Psoas muscle (tissue), 7 donors: ENCODE measurements at regions not wholly inside any gene's neighbourhood (a gene's known extent, or its start where the extent isn't known, plus 50 kb on each side); places are given as distances from the start of the nearest gene placed in this dataset.

Source experiments
- ATAC-seq, 4 donors: fragments of 200-7000 bp; cut with Tn5 transposase; one replicate each; pipeline ENCODE4 v1.9.1; 2020; ENCODE audit warnings: moderate library complexity in 3 of 4, mild to moderate bottlenecking in 2 of 4
- DNase-seq, 2 donors: peaks; one replicate each; pipeline ENCODE4 v3.0.0-alpha.2; 2020
- H3K27ac ChIP-seq: fragments of 200-600 bp; one replicate; pipeline ENCODE4 v1.8.0; 2022
- H3K27me3 ChIP-seq, 3 donors: fragments of 200-600 bp in 1 of 3; one replicate each; pipeline versions ENCODE4 v1.6.1 to v1.8.0; 2013 to 2022; ENCODE audit warnings: low read length in 2 of 3, mild to moderate bottlenecking in 2 of 3, moderate library complexity in 1 of 3; ENCODE audit not compliant: insufficient read depth in 3 of 3
- H3K36me3 ChIP-seq, 2 donors: fragments of 200-600 bp in 1 of 2; one replicate each; pipeline versions ENCODE4 v1.6.1 to v1.8.0; 2013 to 2022; ENCODE audit warnings: low read depth in 1 of 2, mild to moderate bottlenecking in 1 of 2, moderate library complexity in 1 of 2; ENCODE audit not compliant: insufficient read depth in 1 of 2
- H3K4me1 ChIP-seq: fragments of 200-600 bp; one replicate; pipeline ENCODE4 v1.8.0; 2022
- H3K4me3 ChIP-seq: fragments of 200-600 bp; one replicate; pipeline ENCODE4 v1.8.0; 2022; ENCODE audit warnings: mild to moderate bottlenecking
- H3K9me3 ChIP-seq: fragments of 200-600 bp; one replicate; pipeline ENCODE4 v1.8.0; 2022
- CTCF ChIP-seq: fragments of 200-600 bp; IDR thresholded peaks from one replicate; pipeline ENCODE4 v1.8.0; 2022; ENCODE audit warnings: antibody characterized with exemption
- WGBS, 3 donors: extraction: QIAGEN DNeasy Blood & Tissue Kit; methylation state at CpG; one replicate each; pipeline versions ENCODE4 v1.1.6 to v1.1.7; 2013; 5-methylcytosine and 5-hydroxymethylcytosine counted together
- intact Hi-C, 2 donors: fragments of 100-400 bp; cut with DNase I; formaldehyde crosslinking; loops; one replicate each; pipeline versions ENCODE4 v1.11.0 to v1.14.2; 2022
- donor health status: healthy with polysubstance abuse.
- donor health status: DM: no; HTN: no; CAD: no; lungs with moderate emphysema.
- donor health status: Bipolar disorder and iron deficiency.
- donor health status: healthy.
- donor health status: DM: yes; HTN: yes; CAD: no.
- donor health status: DM: no; HTN: no; CAD: no.
- donor health status: DM: yes; HTN: yes; CAD: no.

GRCh38 chr2:30031184-30031583, 109.8 kb upstream of the ALK start:
- no peak for DNase-seq
- Histone ChIP-seq H3K36me3 (no peaks in the 10 kb centered on the region), H3K4me3 (no peak overlapping the region), H3K27me3 (peaks cover 0 to 10% (median 0%) of the 10 kb centered on the region in 3 donors), H3K4me1 (no peaks in the 10 kb centered on the region), H3K9me3 (no peaks in the 10 kb centered on the region), H3K27ac (no peak overlapping the region)
- TF ChIP-seq CTCF: no peak
- no peak for ATAC-seq
- intact Hi-C loops: no loop called here
- 39 to 48% (median 45%) methylated on average over 5 of the region's 5 CpGs for WGBS, 3 donors

- Histone ChIP-seq H3K4me1 (no peaks in the 10 kb centered on the region), H3K27ac (no peak overlapping the region), H3K9me3 (no peaks in the 10 kb centered on the region), H3K4me3 (no peak overlapping the region), H3K36me3 (no peaks in the 10 kb centered on the region), H3K27me3 (peaks cover 0 to 3% (median 0%) of the 10 kb centered on the region in 3 donors)
- intact Hi-C loops: no loop called here
- ATAC-seq (no peak), DNase-seq (no peak)
- 84 to 85% (median 85%) methylated on average over 5 of the region's 5 CpGs for WGBS, 3 donors
- no peak for TF ChIP-seq CTCF
These were observed 112.6 kb upstream of the YPEL5 start for GRCh38 chr2:30034052-30034775.

- intact Hi-C loops: no loop called here
These were observed 109.8 kb upstream of the YPEL5 start for GRCh38 chr2:30037016-30037415.

GRCh38 chr2:30038419-30038818, 108.4 kb upstream of the YPEL5 start:
- H3K4me1 ChIP-seq: no peaks in the 10 kb centered on the region
- no peak overlapping the region for H3K27ac ChIP-seq
- H3K27me3 ChIP-seq: no peaks in the 10 kb centered on the region
- DNase-seq: no peak
- intact Hi-C loops: no loop called here
- H3K36me3 ChIP-seq: no peaks in the 10 kb centered on the region
- no peaks in the 10 kb centered on the region for H3K9me3 ChIP-seq
- H3K4me3 ChIP-seq: no peak overlapping the region
- WGBS, 3 donors: 59 to 90% (median 72%) methylated on average over 3 of the region's 3 CpGs
- no peak for TF ChIP-seq CTCF
- no peak for ATAC-seq

More at GRCh38 chr2:30037016-30037415, 109.8 kb upstream of the YPEL5 start:
- 54 to 63% (median 60%) methylated on average over 2 of the region's 2 CpGs for WGBS, 3 donors
- ATAC-seq (no peak), DNase-seq (no peak)
- Histone ChIP-seq H3K4me1 (no peaks in the 10 kb centered on the region), H3K4me3 (no peak overlapping the region), H3K36me3 (no peaks in the 10 kb centered on the region), H3K9me3 (no peaks in the 10 kb centered on the region), H3K27me3 (no peaks in the 10 kb centered on the region), H3K27ac (no peak overlapping the region)
- TF ChIP-seq CTCF: no peak

- no peaks in the 10 kb centered on the region for H3K27me3 ChIP-seq
- no peaks in the 10 kb centered on the region for H3K9me3 ChIP-seq
- TF ChIP-seq CTCF: no peak
- no peak overlapping the region for H3K4me3 ChIP-seq
- DNase-seq (no peak), ATAC-seq (no peak)
- no peaks in the 10 kb centered on the region for H3K36me3 ChIP-seq
- no peak overlapping the region for H3K27ac ChIP-seq
- H3K4me1 ChIP-seq: no peaks in the 10 kb centered on the region
- WGBS, 3 donors: 81 to 95% (median 89%) methylated on average over 1 of the region's 1 CpG
- intact Hi-C loops: no loop called here
These were observed 107.7 kb upstream of the YPEL5 start for GRCh38 chr2:30039101-30039500.
